IMR-90 (cell line): ENCODE measurements at regions not wholly inside any gene's neighbourhood (a gene's known extent, or its start where the extent isn't known, plus 50 kb on each side); places are given as distances from the start of the nearest gene placed in this dataset.

Experiments used
- ATAC-seq: fragments of 200-7000 bp; cut with Tn5 transposase; 2 replicates; pipeline ENCODE4 v1.9.1; 2020; ENCODE audit warnings: low read depth, mild to moderate bottlenecking, moderate library complexity
- BruUV-seq: library from RNA; stranded (reverse); fragments of 400-500 nt; replicated peaks from 2 replicates; lab custom pipeline; 2021; lab: Mats Ljungman, UMichigan
- CTCF ChIA-PET: fragments of 300-600 bp; formaldehyde crosslinking; extraction: SDS; loops from one replicate; lab custom pipeline; 2021; ENCODE audit warnings: antibody characterized with exemption; lab: Yijun Ruan, JAX
- POLR2A ChIA-PET: fragments of 300-600 bp; sonication (Branson Sonifier 250); formaldehyde crosslinking; loops from one replicate; lab custom pipeline; 2022; ENCODE audit warnings: antibody characterized with exemption; ENCODE audit not compliant: unreplicated experiment; lab: Charles Lee
- DNase-seq: peaks from one replicate; pipeline ENCODE4 v3.0.0; 2013
- H2AFZ ChIP-seq: replicated peaks from 2 replicates; pipeline ENCODE3; 2013; ENCODE audit warnings: low read length, mild to moderate bottlenecking; ENCODE audit not compliant: poor library complexity
- H2AK5ac ChIP-seq: 2 replicates; pipeline ENCODE4 v1.6.1; 2013; ENCODE audit warnings: low read depth, low read length, inconsistent platforms
- H2AK9ac ChIP-seq: replicated peaks from 2 replicates; pipeline ENCODE3; 2013; ENCODE audit warnings: mild to moderate bottlenecking, low read depth, low read length, moderate library complexity; ENCODE audit not compliant: poor library complexity
- H2BK120ac ChIP-seq: 2 replicates; pipeline ENCODE4 v1.6.1; 2013; ENCODE audit warnings: low read depth, low read length, inconsistent platforms
- H2BK15ac ChIP-seq: 3 replicates; pipeline ENCODE4 v1.6.1; 2013; ENCODE audit warnings: low read depth, low read length, inconsistent platforms
- H2BK20ac ChIP-seq: 2 replicates; pipeline ENCODE4 v1.6.1; 2013; ENCODE audit warnings: low read depth, mild to moderate bottlenecking, inconsistent platforms, low read length, moderate library complexity
- H2BK5ac ChIP-seq: 2 replicates; pipeline ENCODE4 v1.6.1; 2013; ENCODE audit warnings: mild to moderate bottlenecking, low read depth, low read length, inconsistent platforms; ENCODE audit not compliant: poor library complexity, severe bottlenecking
- H3K14ac ChIP-seq: replicated peaks from 2 replicates; pipeline ENCODE4 v1.6.1; 2013; ENCODE audit warnings: low read depth, low read length, inconsistent platforms
- H3K18ac ChIP-seq: 2 replicates; pipeline ENCODE4 v1.6.1; 2013; ENCODE audit warnings: low read depth, low read length, control low read depth
- H3K23ac ChIP-seq: 2 replicates; pipeline ENCODE4 v1.6.1; 2013; ENCODE audit warnings: low read depth, low read length, inconsistent platforms
- H3K27ac ChIP-seq: 2 replicates; pipeline ENCODE4 v1.5.1; 2013; ENCODE audit warnings: mild to moderate bottlenecking, control low read depth, low read length; ENCODE audit not compliant: insufficient read depth
- H3K27me3 ChIP-seq: 2 replicates; pipeline ENCODE4 v1.6.1; 2013; ENCODE audit warnings: low read length; ENCODE audit not compliant: control insufficient read depth, insufficient read depth
- H3K36me3 ChIP-seq: 2 replicates; pipeline ENCODE4 v1.6.1; 2013; ENCODE audit warnings: low read length, mixed read lengths; ENCODE audit not compliant: control insufficient read depth, insufficient read depth
- H3K4ac ChIP-seq: 2 replicates; pipeline ENCODE4 v1.6.1; 2013; ENCODE audit warnings: low read depth, low read length, inconsistent platforms
- H3K4me1 ChIP-seq: 2 replicates; pipeline ENCODE4 v1.6.1; 2013; ENCODE audit warnings: low read length, mixed read lengths; ENCODE audit not compliant: control insufficient read depth, insufficient read depth
- H3K4me2 ChIP-seq: 2 replicates; pipeline ENCODE4 v1.6.1; 2013; ENCODE audit warnings: low read depth, mild to moderate bottlenecking, control low read depth, low read length, moderate library complexity
- H3K4me3 ChIP-seq: 2 replicates; pipeline ENCODE4 v1.5.1; 2013; ENCODE audit warnings: low read depth, mild to moderate bottlenecking, control low read depth, low read length, moderate library complexity; ENCODE audit not compliant: insufficient read depth
- H3K56ac ChIP-seq: 2 replicates; pipeline ENCODE4 v1.6.1; 2013; ENCODE audit warnings: low read length, inconsistent platforms; ENCODE audit not compliant: insufficient read depth; ENCODE audit errors: extremely low read depth
- H3K79me1 ChIP-seq, 2 experiments: 2 replicates each; pipeline ENCODE4 v1.6.1; 2013; ENCODE audit warnings: low read length in 2 of 2, inconsistent platforms in 1 of 2, low read depth in 1 of 2
- H3K9ac ChIP-seq: 2 replicates; pipeline ENCODE4 v1.6.1; 2013; ENCODE audit warnings: low read depth, low read length, control low read depth
- H3K9me1 ChIP-seq: 2 replicates; pipeline ENCODE4 v1.6.1; 2013; ENCODE audit warnings: low read length, inconsistent platforms; ENCODE audit not compliant: insufficient read depth
- H3K9me3 ChIP-seq: 2 replicates; pipeline ENCODE4 v1.6.1; 2013; ENCODE audit warnings: low read length; ENCODE audit not compliant: control insufficient read depth, insufficient read depth
- H4K20me1 ChIP-seq: 2 replicates; pipeline ENCODE4 v1.6.1; 2013; ENCODE audit warnings: low read length, inconsistent platforms; ENCODE audit not compliant: insufficient read depth
- H4K5ac ChIP-seq: 2 replicates; pipeline ENCODE4 v1.6.1; 2013; ENCODE audit warnings: mild to moderate bottlenecking, low read depth, low read length, control low read depth
- H4K8ac ChIP-seq, 2 experiments: 2 replicates each; pipeline ENCODE4 v1.6.1; 2013; ENCODE audit warnings: low read depth in 2 of 2, low read length in 2 of 2, control low read depth in 1 of 2, inconsistent platforms in 1 of 2
- H4K91ac ChIP-seq: 2 replicates; pipeline ENCODE4 v1.6.1; 2013; ENCODE audit warnings: low read depth, low read length, inconsistent platforms; ENCODE audit not compliant: insufficient read depth
- BHLHE40 ChIP-seq: fragments of 150-350 bp; IDR thresholded peaks from 2 replicates; pipeline ENCODE4 v1.6.1; 2016; ENCODE audit warnings: mild to moderate bottlenecking, low read depth, low read length
- CEBPB ChIP-seq: IDR thresholded peaks from 2 replicates; pipeline ENCODE4 v1.6.1; 2012; ENCODE audit warnings: low read depth, low read length, improper control_type of control experiment
- FOS ChIP-seq: fragments of 150-350 bp; IDR thresholded peaks from 2 replicates; pipeline ENCODE4 v1.6.1; 2016; ENCODE audit warnings: low read depth, low read length
- MAFK ChIP-seq: IDR thresholded peaks from 2 replicates; pipeline ENCODE4 v1.6.1; 2012; ENCODE audit warnings: low read depth, low read length, improper control_type of control experiment
- MAZ ChIP-seq: IDR thresholded peaks from 2 replicates; pipeline ENCODE4 v1.6.1; 2012; ENCODE audit warnings: low read depth, mild to moderate bottlenecking, low read length, improper control_type of control experiment, moderate library complexity, borderline replicate concordance
- MXI1 ChIP-seq: IDR thresholded peaks from 2 replicates; pipeline ENCODE4 v1.6.1; 2012; ENCODE audit warnings: low read depth, mild to moderate bottlenecking, low read length, moderate library complexity, borderline replicate concordance
- NFE2L2 ChIP-seq: fragments of 150-350 bp; IDR thresholded peaks from 2 replicates; pipeline ENCODE4 v1.6.1; 2016; ENCODE audit warnings: low read depth, mild to moderate bottlenecking, low read length
- POLR2A ChIP-seq: IDR thresholded peaks from 2 replicates; pipeline ENCODE4 v1.6.1; 2012; ENCODE audit warnings: mild to moderate bottlenecking, low read depth, low read length
- RAD21 ChIP-seq: IDR thresholded peaks from 2 replicates; pipeline ENCODE4 v1.6.1; 2012; ENCODE audit warnings: low read length, improper control_type of control experiment
- RCOR1 ChIP-seq: IDR thresholded peaks from 2 replicates; pipeline ENCODE4 v1.6.1; 2012; ENCODE audit warnings: mild to moderate bottlenecking, low read length, improper control_type of control experiment; ENCODE audit not compliant: insufficient replicate concordance
- RFX5 ChIP-seq: IDR thresholded peaks from 2 replicates; pipeline ENCODE4 v1.8.0; 2012; ENCODE audit warnings: low read depth, mild to moderate bottlenecking, low read length, moderate library complexity
- SMC3 ChIP-seq: fragments of 150-350 bp; IDR thresholded peaks from 2 replicates; pipeline ENCODE4 v1.6.1; 2016; ENCODE audit warnings: low read depth, mild to moderate bottlenecking, antibody characterized with exemption, low read length, moderate library complexity
- WGBS, 2 experiments: methylation state at CpG; one replicate each; pipeline versions ENCODE4 v1.1.5 to v1.1.7; 2013; ENCODE audit warnings: missing lambda C conversion rate in 2 of 2; ENCODE audit not compliant: insufficient read length in 1 of 2; ENCODE audit errors: extremely low coverage in 2 of 2; 5-methylcytosine and 5-hydroxymethylcytosine counted together
- dilution Hi-C: fragments of 300-500 bp; cut with HindIII; formaldehyde crosslinking; loops from one replicate; pipeline ENCODE4 v1.14.3; 2018; ENCODE audit warnings: low sequenced_read_pairs; ENCODE audit not compliant: unreplicated experiment
- in situ Hi-C: fragments of 300-500 bp; cut with MboI; formaldehyde crosslinking; loops from 3 replicates; pipeline ENCODE4 v1.14.3; 2019; ENCODE audit warnings: low sequenced_read_pairs, inconsistent platforms, mixed read lengths
- intact Hi-C: fragments of 100-400 bp; cut with micrococcal nuclease; formaldehyde crosslinking; loops from 2 replicates; pipeline ENCODE4 v1.10.0; 2022
- TF ChIP-seq, protein P1 (sequence below): fragments of 150-350 bp; IDR thresholded peaks from 2 replicates; pipeline ENCODE4 v1.6.1; 2016; ENCODE audit warnings: low read depth, mild to moderate bottlenecking, low read length, moderate library complexity, borderline replicate concordance
- TF ChIP-seq, protein P2 (sequence below): conservative IDR thresholded peaks from 2 replicates; pipeline ENCODE4 v1.5.1; 2012; ENCODE audit warnings: mild to moderate bottlenecking, low read depth, low read length, improper control_type of control experiment

DNA sequence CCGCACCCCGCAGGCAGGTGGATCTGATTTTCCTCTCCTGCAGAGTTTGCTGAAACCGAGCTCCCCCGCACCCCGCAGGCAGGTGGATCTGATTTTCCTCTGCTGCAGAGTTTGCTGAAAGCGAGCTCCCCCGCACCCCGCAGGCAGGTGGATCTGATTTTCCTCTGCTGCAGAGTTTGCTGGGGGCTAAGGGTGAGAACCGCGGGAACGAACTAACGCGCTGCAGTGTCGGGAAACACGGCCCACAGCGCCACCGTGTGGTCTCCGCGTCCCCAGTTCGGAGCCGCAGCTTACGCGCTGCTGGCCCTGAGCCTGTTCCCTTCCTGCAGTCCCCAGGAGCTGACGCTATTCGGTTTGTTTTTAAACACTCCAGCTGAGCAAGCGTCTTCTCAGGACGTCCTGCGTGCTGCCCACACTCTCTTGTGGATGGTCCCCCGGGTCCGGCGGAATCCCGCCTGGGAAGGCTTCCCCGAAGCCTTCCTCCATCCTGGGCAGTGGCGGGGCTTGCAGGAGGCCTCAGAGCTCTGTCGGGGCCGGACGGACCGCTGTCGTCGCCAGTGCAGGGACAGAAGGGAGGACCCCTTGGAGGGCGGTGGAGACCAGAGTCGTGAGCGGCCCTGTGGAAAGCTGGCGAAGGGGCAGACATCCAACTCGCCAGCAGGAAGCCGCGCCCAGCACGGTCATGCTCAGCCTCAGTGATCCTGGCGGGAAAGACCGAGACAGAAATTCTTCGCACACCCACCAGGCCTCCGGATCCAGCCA lies 121.2 kb upstream of the LPCAT1 start:
- no peak overlapping the region for H2BK20ac ChIP-seq
- H2AFZ ChIP-seq = peak overlapping the region; percentile 79
- H3K56ac ChIP-seq = no peak overlapping the region
- POLR2A ChIA-PET = no interaction called here
- no peaks in the 10 kb centered on the region for H3K9me3 ChIP-seq
- no peak overlapping the region for H4K8ac ChIP-seq
- H2AK5ac ChIP-seq = no peak overlapping the region
- H2BK15ac ChIP-seq = no peak overlapping the region
- DNase-seq (peak; percentile 78), ATAC-seq (peak; percentile 90)
- H3K4me2 ChIP-seq = peak overlapping the region; percentile 86; the same call in 1 of the 2 replicates
- no peak overlapping the region for H2BK5ac ChIP-seq
- H3K9ac ChIP-seq = no peak overlapping the region
- H4K20me1 ChIP-seq = no peaks in the 10 kb centered on the region
- WGBS, 2 experiments = 1% methylated on average over 27 of the region's 52 CpGs; no CpG with 5 or more reads in 1 of the 2 experiments
- H2BK120ac ChIP-seq = no peak overlapping the region
- BruUV-seq = no TSS peak
- peaks cover 37% of the 10 kb centered on the region for H3K27me3 ChIP-seq
- H3K18ac ChIP-seq = no peak overlapping the region
- H4K5ac ChIP-seq = no peak overlapping the region
- no peaks in the 10 kb centered on the region for H3K79me1 ChIP-seq
- in situ Hi-C loops (loop anchor here (5.0 to 25.0 kb wide), 4 partner anchors 160 to 710 kb away; no protein-coding TSS in a partner anchor), intact Hi-C loops (loop anchor here (2.0 to 5.0 kb wide), 4 partner anchors 123 to 476 kb away; partner anchors contain the start of genes CLPTM1L and LPCAT1), dilution Hi-C loops (no loop called here)
- no peaks in the 10 kb centered on the region for H3K36me3 ChIP-seq
- CTCF ChIA-PET = interaction anchor here (0.6 to 1.8 kb wide), 11 partner anchors 8 to 725 kb away, joined by 3 to 11 read pairs (median 4); no protein-coding TSS in a partner anchor
- H3K4me3 ChIP-seq = no peak overlapping the region
- H4K91ac ChIP-seq = no peak overlapping the region
- H3K4ac ChIP-seq = no peak overlapping the region
- no peak overlapping the region for H3K14ac ChIP-seq
- no peaks in the 10 kb centered on the region for H3K4me1 ChIP-seq
- peak overlapping the region; percentile 1 for H2AK9ac ChIP-seq
- no peaks in the 10 kb centered on the region for H3K9me1 ChIP-seq
- H3K23ac ChIP-seq = no peak overlapping the region
- H3K27ac ChIP-seq = no peak overlapping the region
- TF ChIP-seq CEBPB (no peak), RCOR1 (no peak), FOS (no peak), POLR2A (no peak; the same call in 1 of the 2 replicates), NFE2L2 (no peak), RAD21 (peak; percentile 90), MXI1 (no peak), MAZ (peak; percentile 64; the same call in 1 of the 2 replicates), BHLHE40 (no peak), SMC3 (peak; percentile 73), RFX5 (no peak), MAFK (no peak)
- TF ChIP-seq, protein P1, sequence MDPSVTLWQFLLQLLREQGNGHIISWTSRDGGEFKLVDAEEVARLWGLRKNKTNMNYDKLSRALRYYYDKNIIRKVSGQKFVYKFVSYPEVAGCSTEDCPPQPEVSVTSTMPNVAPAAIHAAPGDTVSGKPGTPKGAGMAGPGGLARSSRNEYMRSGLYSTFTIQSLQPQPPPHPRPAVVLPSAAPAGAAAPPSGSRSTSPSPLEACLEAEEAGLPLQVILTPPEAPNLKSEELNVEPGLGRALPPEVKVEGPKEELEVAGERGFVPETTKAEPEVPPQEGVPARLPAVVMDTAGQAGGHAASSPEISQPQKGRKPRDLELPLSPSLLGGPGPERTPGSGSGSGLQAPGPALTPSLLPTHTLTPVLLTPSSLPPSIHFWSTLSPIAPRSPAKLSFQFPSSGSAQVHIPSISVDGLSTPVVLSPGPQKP = no peak
- TF ChIP-seq, protein P2, sequence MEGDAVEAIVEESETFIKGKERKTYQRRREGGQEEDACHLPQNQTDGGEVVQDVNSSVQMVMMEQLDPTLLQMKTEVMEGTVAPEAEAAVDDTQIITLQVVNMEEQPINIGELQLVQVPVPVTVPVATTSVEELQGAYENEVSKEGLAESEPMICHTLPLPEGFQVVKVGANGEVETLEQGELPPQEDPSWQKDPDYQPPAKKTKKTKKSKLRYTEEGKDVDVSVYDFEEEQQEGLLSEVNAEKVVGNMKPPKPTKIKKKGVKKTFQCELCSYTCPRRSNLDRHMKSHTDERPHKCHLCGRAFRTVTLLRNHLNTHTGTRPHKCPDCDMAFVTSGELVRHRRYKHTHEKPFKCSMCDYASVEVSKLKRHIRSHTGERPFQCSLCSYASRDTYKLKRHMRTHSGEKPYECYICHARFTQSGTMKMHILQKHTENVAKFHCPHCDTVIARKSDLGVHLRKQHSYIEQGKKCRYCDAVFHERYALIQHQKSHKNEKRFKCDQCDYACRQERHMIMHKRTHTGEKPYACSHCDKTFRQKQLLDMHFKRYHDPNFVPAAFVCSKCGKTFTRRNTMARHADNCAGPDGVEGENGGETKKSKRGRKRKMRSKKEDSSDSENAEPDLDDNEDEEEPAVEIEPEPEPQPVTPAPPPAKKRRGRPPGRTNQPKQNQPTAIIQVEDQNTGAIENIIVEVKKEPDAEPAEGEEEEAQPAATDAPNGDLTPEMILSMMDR = peak; percentile 89
